ENCODE measurements at regions not wholly inside any gene's neighbourhood (a gene's known extent, or its start where the extent isn't known, plus 50 kb on each side); places are given as distances from the start of the nearest gene placed in this dataset.

GRCh38 chr10:2263561-2263960 lies 526.2 kb upstream of the ADARB2 start:
- no peak overlapping the region for H3K4me3 ChIP-seq (ENCODE audit: insufficient read length, low read depth)
- TF ChIP-seq ZNF274 (IDR thresholded peaks at IDR 0.05; ENCODE audit: low read depth, low read length), result no peak
- no peak for TF ChIP-seq SUZ12 (IDR thresholded peaks at IDR 0.05; ENCODE audit: extremely low read depth, insufficient read depth, insufficient read length)
- TF ChIP-seq YY1 (IDR thresholded peaks at IDR 0.05; ENCODE audit: insufficient read depth, insufficient read length), result no peak
- H3K27me3 ChIP-seq (ENCODE audit: insufficient read depth, insufficient read length), result no peaks in the 10 kb centered on the region
- no peaks in the 10 kb centered on the region for H3K4me1 ChIP-seq (ENCODE audit: insufficient read depth, insufficient read length)
- H3K9me3 ChIP-seq (ENCODE audit: insufficient read depth, low read length), result peaks cover 4% of the 10 kb centered on the region; the same call in 1 of the 2 replicates
- no peaks in the 10 kb centered on the region for H3K36me3 ChIP-seq (ENCODE audit: insufficient read depth, insufficient read length, low read length)
- no peak overlapping the region for H3K9ac ChIP-seq (ENCODE audit: insufficient read length, low read depth)
- no peak for DNase-seq (ENCODE audit: low read depth, low spot score)

GRCh38 chr10:2262878-2263277 lies 525.6 kb upstream of the ADARB2 start:
- TF ChIP-seq YY1 (IDR thresholded peaks at IDR 0.05; ENCODE audit: insufficient read depth, insufficient read length), result no peak
- TF ChIP-seq SUZ12 (IDR thresholded peaks at IDR 0.05; ENCODE audit: extremely low read depth, insufficient read depth, insufficient read length), result no peak
- no peak for TF ChIP-seq ZNF274 (IDR thresholded peaks at IDR 0.05; ENCODE audit: low read depth, low read length)
- no peaks in the 10 kb centered on the region for H3K4me1 ChIP-seq (ENCODE audit: insufficient read depth, insufficient read length)
- no peak for DNase-seq (ENCODE audit: low read depth, low spot score)

GRCh38 chr10:2262333-2262732 lies 525.0 kb upstream of the ADARB2 start:
- Histone ChIP-seq H3K36me3 (ENCODE audit: insufficient read depth, insufficient read length, low read length) (no peaks in the 10 kb centered on the region), H3K27me3 (ENCODE audit: insufficient read depth, insufficient read length) (no peaks in the 10 kb centered on the region), H3K9ac (ENCODE audit: insufficient read length, low read depth) (no peak overlapping the region), H3K4me1 (ENCODE audit: insufficient read depth, insufficient read length) (no peaks in the 10 kb centered on the region), H3K9me3 (ENCODE audit: insufficient read depth, low read length) (peaks cover 4% of the 10 kb centered on the region; the same call in 1 of the 2 replicates), H3K4me3 (ENCODE audit: insufficient read length, low read depth) (no peak overlapping the region)
- TF ChIP-seq SUZ12 (IDR thresholded peaks at IDR 0.05; ENCODE audit: extremely low read depth, insufficient read depth, insufficient read length), result no peak
- no peak for TF ChIP-seq ZNF274 (IDR thresholded peaks at IDR 0.05; ENCODE audit: low read depth, low read length)
- DNase-seq (ENCODE audit: low read depth, low spot score), result no peak

More at GRCh38 chr10:2262878-2263277, 525.6 kb upstream of the ADARB2 start:
- no peak overlapping the region for H3K4me3 ChIP-seq (ENCODE audit: insufficient read length, low read depth)
- H3K27me3 ChIP-seq (ENCODE audit: insufficient read depth, insufficient read length), result no peaks in the 10 kb centered on the region
- no peak overlapping the region for H3K9ac ChIP-seq (ENCODE audit: insufficient read length, low read depth)
- H3K9me3 ChIP-seq (ENCODE audit: insufficient read depth, low read length), result peaks cover 4% of the 10 kb centered on the region; the same call in 1 of the 2 replicates
- no peaks in the 10 kb centered on the region for H3K36me3 ChIP-seq (ENCODE audit: insufficient read depth, insufficient read length, low read length)

- Histone ChIP-seq H3K4me3 (ENCODE audit: insufficient read length, low read depth) (no peak overlapping the region), H3K36me3 (ENCODE audit: insufficient read depth, insufficient read length, low read length) (no peaks in the 10 kb centered on the region), H3K9ac (ENCODE audit: insufficient read length, low read depth) (no peak overlapping the region), H3K27me3 (ENCODE audit: insufficient read depth, insufficient read length) (no peaks in the 10 kb centered on the region), H3K9me3 (ENCODE audit: insufficient read depth, low read length) (peaks cover 4% of the 10 kb centered on the region; the same call in 1 of the 2 replicates), H3K4me1 (ENCODE audit: insufficient read depth, insufficient read length) (no peaks in the 10 kb centered on the region)
- DNase-seq (ENCODE audit: low read depth, low spot score), result no peak
- TF ChIP-seq YY1 (IDR thresholded peaks at IDR 0.05; ENCODE audit: insufficient read depth, insufficient read length), result no peak
- no peak for TF ChIP-seq ZNF274 (IDR thresholded peaks at IDR 0.05; ENCODE audit: low read depth, low read length)
- TF ChIP-seq SUZ12 (IDR thresholded peaks at IDR 0.05; ENCODE audit: extremely low read depth, insufficient read depth, insufficient read length), result no peak
Observed at GRCh38 chr10:2256241-2256640, 518.9 kb upstream of the ADARB2 start.

DNA sequence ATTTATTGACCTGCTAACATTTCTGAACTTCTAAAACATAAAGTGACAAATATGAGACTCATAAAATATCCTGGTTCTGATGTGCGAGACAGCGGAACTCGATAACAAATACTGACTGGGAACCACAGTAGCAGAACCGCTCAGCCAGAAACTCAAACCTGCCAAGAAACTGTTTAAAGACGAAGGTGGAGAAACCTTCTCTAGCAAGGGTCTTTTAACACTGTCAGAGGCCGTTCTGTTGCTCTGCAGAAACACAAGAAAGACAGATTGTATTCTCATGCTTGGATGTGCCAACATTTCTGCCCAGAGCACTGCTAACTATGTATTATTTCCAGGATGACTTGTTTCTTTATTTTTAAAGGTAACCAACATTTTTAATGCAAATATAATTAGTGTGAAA lies 514.8 kb upstream of the ADARB2 start:
- TF ChIP-seq ZNF274 (IDR thresholded peaks at IDR 0.05; ENCODE audit: low read depth, low read length), result no peak
- H3K9me3 ChIP-seq (ENCODE audit: insufficient read depth, low read length), result no peaks in the 10 kb centered on the region
- no peak overlapping the region for H3K4me3 ChIP-seq (ENCODE audit: insufficient read length, low read depth)
- no peak overlapping the region for H3K9ac ChIP-seq (ENCODE audit: insufficient read length, low read depth)
- no peaks in the 10 kb centered on the region for H3K36me3 ChIP-seq (ENCODE audit: insufficient read depth, insufficient read length, low read length)
- DNase-seq (ENCODE audit: low read depth, low spot score), result no peak
- no peaks in the 10 kb centered on the region for H3K4me1 ChIP-seq (ENCODE audit: insufficient read depth, insufficient read length)
- H3K27me3 ChIP-seq (ENCODE audit: insufficient read depth, insufficient read length), result no peaks in the 10 kb centered on the region

GRCh38 chr10:2251631-2252030 lies 514.3 kb upstream of the ADARB2 start:
- no peak for DNase-seq (ENCODE audit: low read depth, low spot score)
- no peaks in the 10 kb centered on the region for H3K4me1 ChIP-seq (ENCODE audit: insufficient read depth, insufficient read length)
- TF ChIP-seq ZNF274 (IDR thresholded peaks at IDR 0.05; ENCODE audit: low read depth, low read length), result no peak
- no peak for TF ChIP-seq SUZ12 (IDR thresholded peaks at IDR 0.05; ENCODE audit: extremely low read depth, insufficient read depth, insufficient read length)
- no peak overlapping the region for H3K4me3 ChIP-seq (ENCODE audit: insufficient read length, low read depth)
- no peaks in the 10 kb centered on the region for H3K9me3 ChIP-seq (ENCODE audit: insufficient read depth, low read length)
- no peak overlapping the region for H3K9ac ChIP-seq (ENCODE audit: insufficient read length, low read depth)
- no peaks in the 10 kb centered on the region for H3K36me3 ChIP-seq (ENCODE audit: insufficient read depth, insufficient read length, low read length)
- no peaks in the 10 kb centered on the region for H3K27me3 ChIP-seq (ENCODE audit: insufficient read depth, insufficient read length)

DNA sequence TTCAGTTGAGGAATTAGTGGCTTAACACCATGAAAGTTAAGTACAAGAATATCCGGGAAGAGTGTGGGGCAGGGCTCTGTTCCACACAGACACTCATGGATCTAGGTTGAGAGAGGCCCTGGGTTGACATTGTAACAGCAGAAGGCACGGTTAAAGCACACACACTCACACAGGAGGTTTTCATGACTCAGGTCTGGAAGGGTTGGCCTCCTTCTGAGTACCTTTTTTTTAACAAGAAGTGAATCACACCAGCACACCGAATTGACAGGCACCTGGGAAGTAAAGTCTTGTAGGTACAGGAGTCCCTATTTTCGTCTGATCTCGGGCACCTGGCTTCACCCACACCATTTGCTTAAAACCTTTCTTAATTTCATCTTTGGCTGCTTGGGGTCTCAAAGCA lies 509.4 kb upstream of the ADARB2 start:
- TF ChIP-seq ZNF274 (IDR thresholded peaks at IDR 0.05; ENCODE audit: low read depth, low read length) (no peak), SUZ12 (IDR thresholded peaks at IDR 0.05; ENCODE audit: extremely low read depth, insufficient read depth, insufficient read length) (no peak), YY1 (IDR thresholded peaks at IDR 0.05; ENCODE audit: insufficient read depth, insufficient read length) (no peak)
- Histone ChIP-seq H3K9ac (ENCODE audit: insufficient read length, low read depth) (no peak overlapping the region), H3K9me3 (ENCODE audit: insufficient read depth, low read length) (no peaks in the 10 kb centered on the region), H3K36me3 (ENCODE audit: insufficient read depth, insufficient read length, low read length) (no peaks in the 10 kb centered on the region), H3K27me3 (ENCODE audit: insufficient read depth, insufficient read length) (no peaks in the 10 kb centered on the region), H3K4me3 (ENCODE audit: insufficient read length, low read depth) (no peak overlapping the region), H3K4me1 (ENCODE audit: insufficient read depth, insufficient read length) (no peaks in the 10 kb centered on the region)
- DNase-seq (ENCODE audit: low read depth, low spot score), result no peak

DNA sequence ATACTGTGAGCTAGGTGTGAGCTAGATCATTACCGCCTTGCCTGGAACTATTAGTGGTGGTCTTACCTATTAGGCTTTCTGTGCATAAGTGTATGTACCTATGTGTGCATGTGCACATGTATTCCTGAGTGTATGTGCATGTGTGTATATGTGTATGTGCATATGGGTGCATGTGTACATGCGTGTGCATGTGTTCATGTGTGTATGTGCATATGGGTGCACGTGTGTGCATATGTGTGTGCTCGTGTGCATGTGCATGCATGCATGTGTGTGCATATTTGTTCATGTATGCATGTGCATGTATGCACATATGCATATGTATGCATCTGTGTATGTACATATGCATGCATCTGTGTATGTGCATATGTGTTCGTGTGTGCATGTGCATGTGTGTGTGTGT lies 508.3 kb upstream of the ADARB2 start:
- TF ChIP-seq ZNF274 (IDR thresholded peaks at IDR 0.05; ENCODE audit: low read depth, low read length) (no peak), SUZ12 (IDR thresholded peaks at IDR 0.05; ENCODE audit: extremely low read depth, insufficient read depth, insufficient read length) (no peak), YY1 (IDR thresholded peaks at IDR 0.05; ENCODE audit: insufficient read depth, insufficient read length) (no peak)
- Histone ChIP-seq H3K4me3 (ENCODE audit: insufficient read length, low read depth) (no peak overlapping the region), H3K36me3 (ENCODE audit: insufficient read depth, insufficient read length, low read length) (no peaks in the 10 kb centered on the region), H3K9me3 (ENCODE audit: insufficient read depth, low read length) (no peaks in the 10 kb centered on the region), H3K4me1 (ENCODE audit: insufficient read depth, insufficient read length) (no peaks in the 10 kb centered on the region), H3K27me3 (ENCODE audit: insufficient read depth, insufficient read length) (no peaks in the 10 kb centered on the region), H3K9ac (ENCODE audit: insufficient read length, low read depth) (no peak overlapping the region)
- DNase-seq (ENCODE audit: low read depth, low spot score), result no peak

Measured in NT2/D1 (cell line).